IMR-90 (cell line): ENCODE measurements at regions not wholly inside any gene's neighbourhood (a gene's known extent, or its start where the extent isn't known, plus 50 kb on each side); places are given as distances from the start of the nearest gene placed in this dataset.

ENCODE experiments used
- ATAC-seq: fragments of 200-7000 bp; cut with Tn5 transposase; 2 replicates; pipeline ENCODE4 v1.9.1; 2020; ENCODE audit warnings: low read depth, mild to moderate bottlenecking, moderate library complexity
- BruUV-seq: library from RNA; stranded (reverse); fragments of 400-500 nt; replicated peaks from 2 replicates; lab custom pipeline; 2021; lab: Mats Ljungman, UMichigan
- CTCF ChIA-PET: fragments of 300-600 bp; formaldehyde crosslinking; extraction: SDS; loops from one replicate; lab custom pipeline; 2021; ENCODE audit warnings: antibody characterized with exemption; lab: Yijun Ruan, JAX
- POLR2A ChIA-PET: fragments of 300-600 bp; sonication (Branson Sonifier 250); formaldehyde crosslinking; loops from one replicate; lab custom pipeline; 2022; ENCODE audit warnings: antibody characterized with exemption; ENCODE audit not compliant: unreplicated experiment; lab: Charles Lee
- DNase-seq: peaks from one replicate; pipeline ENCODE4 v3.0.0; 2013
- H2AFZ ChIP-seq: replicated peaks from 2 replicates; pipeline ENCODE3; 2013; ENCODE audit warnings: low read length, mild to moderate bottlenecking; ENCODE audit not compliant: poor library complexity
- H2AK5ac ChIP-seq: 2 replicates; pipeline ENCODE4 v1.6.1; 2013; ENCODE audit warnings: low read depth, low read length, inconsistent platforms
- H2AK9ac ChIP-seq: replicated peaks from 2 replicates; pipeline ENCODE3; 2013; ENCODE audit warnings: mild to moderate bottlenecking, low read depth, low read length, moderate library complexity; ENCODE audit not compliant: poor library complexity
- H2BK120ac ChIP-seq: 2 replicates; pipeline ENCODE4 v1.6.1; 2013; ENCODE audit warnings: low read depth, low read length, inconsistent platforms
- H2BK15ac ChIP-seq: 3 replicates; pipeline ENCODE4 v1.6.1; 2013; ENCODE audit warnings: low read depth, low read length, inconsistent platforms
- H2BK20ac ChIP-seq: 2 replicates; pipeline ENCODE4 v1.6.1; 2013; ENCODE audit warnings: low read depth, mild to moderate bottlenecking, inconsistent platforms, low read length, moderate library complexity
- H2BK5ac ChIP-seq: 2 replicates; pipeline ENCODE4 v1.6.1; 2013; ENCODE audit warnings: mild to moderate bottlenecking, low read depth, low read length, inconsistent platforms; ENCODE audit not compliant: poor library complexity, severe bottlenecking
- H3K14ac ChIP-seq: replicated peaks from 2 replicates; pipeline ENCODE4 v1.6.1; 2013; ENCODE audit warnings: low read depth, low read length, inconsistent platforms
- H3K18ac ChIP-seq: 2 replicates; pipeline ENCODE4 v1.6.1; 2013; ENCODE audit warnings: low read depth, low read length, control low read depth
- H3K23ac ChIP-seq: 2 replicates; pipeline ENCODE4 v1.6.1; 2013; ENCODE audit warnings: low read depth, low read length, inconsistent platforms
- H3K27ac ChIP-seq: 2 replicates; pipeline ENCODE4 v1.5.1; 2013; ENCODE audit warnings: mild to moderate bottlenecking, control low read depth, low read length; ENCODE audit not compliant: insufficient read depth
- H3K27me3 ChIP-seq: 2 replicates; pipeline ENCODE4 v1.6.1; 2013; ENCODE audit warnings: low read length; ENCODE audit not compliant: control insufficient read depth, insufficient read depth
- H3K36me3 ChIP-seq: 2 replicates; pipeline ENCODE4 v1.6.1; 2013; ENCODE audit warnings: low read length, mixed read lengths; ENCODE audit not compliant: control insufficient read depth, insufficient read depth
- H3K4ac ChIP-seq: 2 replicates; pipeline ENCODE4 v1.6.1; 2013; ENCODE audit warnings: low read depth, low read length, inconsistent platforms
- H3K4me1 ChIP-seq: 2 replicates; pipeline ENCODE4 v1.6.1; 2013; ENCODE audit warnings: low read length, mixed read lengths; ENCODE audit not compliant: control insufficient read depth, insufficient read depth
- H3K4me2 ChIP-seq: 2 replicates; pipeline ENCODE4 v1.6.1; 2013; ENCODE audit warnings: low read depth, mild to moderate bottlenecking, control low read depth, low read length, moderate library complexity
- H3K4me3 ChIP-seq: 2 replicates; pipeline ENCODE4 v1.5.1; 2013; ENCODE audit warnings: low read depth, mild to moderate bottlenecking, control low read depth, low read length, moderate library complexity; ENCODE audit not compliant: insufficient read depth
- H3K56ac ChIP-seq: 2 replicates; pipeline ENCODE4 v1.6.1; 2013; ENCODE audit warnings: low read length, inconsistent platforms; ENCODE audit not compliant: insufficient read depth; ENCODE audit errors: extremely low read depth
- H3K79me1 ChIP-seq, 2 experiments: 2 replicates each; pipeline ENCODE4 v1.6.1; 2013; ENCODE audit warnings: low read length in 2 of 2, inconsistent platforms in 1 of 2, low read depth in 1 of 2
- H3K9ac ChIP-seq: 2 replicates; pipeline ENCODE4 v1.6.1; 2013; ENCODE audit warnings: low read depth, low read length, control low read depth
- H3K9me1 ChIP-seq: 2 replicates; pipeline ENCODE4 v1.6.1; 2013; ENCODE audit warnings: low read length, inconsistent platforms; ENCODE audit not compliant: insufficient read depth
- H3K9me3 ChIP-seq: 2 replicates; pipeline ENCODE4 v1.6.1; 2013; ENCODE audit warnings: low read length; ENCODE audit not compliant: control insufficient read depth, insufficient read depth
- H4K20me1 ChIP-seq: 2 replicates; pipeline ENCODE4 v1.6.1; 2013; ENCODE audit warnings: low read length, inconsistent platforms; ENCODE audit not compliant: insufficient read depth
- H4K5ac ChIP-seq: 2 replicates; pipeline ENCODE4 v1.6.1; 2013; ENCODE audit warnings: mild to moderate bottlenecking, low read depth, low read length, control low read depth
- H4K8ac ChIP-seq, 2 experiments: 2 replicates each; pipeline ENCODE4 v1.6.1; 2013; ENCODE audit warnings: low read depth in 2 of 2, low read length in 2 of 2, control low read depth in 1 of 2, inconsistent platforms in 1 of 2
- H4K91ac ChIP-seq: 2 replicates; pipeline ENCODE4 v1.6.1; 2013; ENCODE audit warnings: low read depth, low read length, inconsistent platforms; ENCODE audit not compliant: insufficient read depth
- CEBPB ChIP-seq: IDR thresholded peaks from 2 replicates; pipeline ENCODE4 v1.6.1; 2012; ENCODE audit warnings: low read depth, low read length, improper control_type of control experiment
- RFX5 ChIP-seq: IDR thresholded peaks from 2 replicates; pipeline ENCODE4 v1.8.0; 2012; ENCODE audit warnings: low read depth, mild to moderate bottlenecking, low read length, moderate library complexity
- dilution Hi-C: fragments of 300-500 bp; cut with HindIII; formaldehyde crosslinking; loops from one replicate; pipeline ENCODE4 v1.14.3; 2018; ENCODE audit warnings: low sequenced_read_pairs; ENCODE audit not compliant: unreplicated experiment
- in situ Hi-C: fragments of 300-500 bp; cut with MboI; formaldehyde crosslinking; loops from 3 replicates; pipeline ENCODE4 v1.14.3; 2019; ENCODE audit warnings: low sequenced_read_pairs, inconsistent platforms, mixed read lengths
- intact Hi-C: fragments of 100-400 bp; cut with micrococcal nuclease; formaldehyde crosslinking; loops from 2 replicates; pipeline ENCODE4 v1.10.0; 2022

DNA sequence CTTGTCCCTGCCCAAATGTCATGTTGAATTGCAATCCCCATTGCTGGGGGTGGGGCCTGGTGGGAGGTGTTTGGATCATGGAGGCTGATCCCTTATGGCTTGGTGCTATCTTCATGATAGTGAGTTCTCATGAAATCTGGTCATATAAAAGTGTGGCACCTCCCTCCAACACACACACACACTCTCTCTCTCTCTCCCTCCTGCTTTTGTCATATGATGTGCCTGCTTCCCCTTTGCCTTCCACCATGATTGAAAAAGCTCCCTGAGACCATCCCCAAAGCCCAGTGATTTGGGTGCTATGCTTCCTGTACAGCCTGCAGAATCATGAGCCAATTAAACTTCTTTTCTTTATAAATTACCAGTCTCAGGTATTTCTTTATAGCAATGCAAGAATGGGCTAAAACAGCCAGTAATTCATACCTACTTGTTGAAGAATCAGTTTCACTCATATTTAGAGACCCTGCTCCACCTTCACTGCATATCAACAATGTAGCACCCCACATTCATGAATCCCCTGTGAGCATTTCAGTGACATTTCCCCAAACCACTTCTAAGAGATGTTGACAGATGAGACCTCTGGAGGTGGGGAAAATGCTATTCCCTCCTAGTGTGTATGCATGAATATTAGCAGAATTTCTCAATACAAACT is 54.8 kb upstream of the STK17B start:
- DNase-seq (no peak), ATAC-seq (no peak)
- no peak overlapping the region for H3K23ac ChIP-seq
- H4K20me1 ChIP-seq, result no peaks in the 10 kb centered on the region
- no peaks in the 10 kb centered on the region for H3K27me3 ChIP-seq
- intact Hi-C loops, result no loop called here
- CTCF ChIA-PET, result no interaction called here
- dilution Hi-C loops, result no loop called here
- H3K79me1 ChIP-seq, result 0 out of 4 replicates have a peak, but pooled peaks cover 0 to 1% of the 10 kb centered on the region in 2 experiments
- no peak overlapping the region for H3K18ac ChIP-seq
- POLR2A ChIA-PET, result no interaction called here
- no peak overlapping the region for H3K27ac ChIP-seq
- H3K9me1 ChIP-seq, result no peaks in the 10 kb centered on the region; the same call in 1 of the 2 replicates
- H3K14ac ChIP-seq, result no peak overlapping the region
- H3K56ac ChIP-seq, result no peak overlapping the region
- no peak overlapping the region for H2BK5ac ChIP-seq
- no peak overlapping the region for H3K4ac ChIP-seq
- in situ Hi-C loops, result no loop called here
- no peak overlapping the region for H3K4me2 ChIP-seq
- H2AK5ac ChIP-seq, result no peak overlapping the region
- H3K4me3 ChIP-seq, result no peak overlapping the region
- H3K36me3 ChIP-seq, result no peaks in the 10 kb centered on the region
- H3K9me3 ChIP-seq, result no peaks in the 10 kb centered on the region
- TF ChIP-seq RFX5 (no peak), CEBPB (no peak)
- 0 out of 2 replicates have a peak, but pooled peaks cover 1% of the 10 kb centered on the region for H3K4me1 ChIP-seq
- H4K91ac ChIP-seq, result no peak overlapping the region
- no peak overlapping the region for H2BK20ac ChIP-seq
- H3K9ac ChIP-seq, result no peak overlapping the region
- H2AFZ ChIP-seq, result no peak overlapping the region
- no peak overlapping the region for H2BK120ac ChIP-seq
- BruUV-seq, result no TSS peak
- H4K8ac ChIP-seq, result no peak overlapping the region
- H2BK15ac ChIP-seq, result no peak overlapping the region
- no peak overlapping the region for H4K5ac ChIP-seq
- H2AK9ac ChIP-seq, result no peak overlapping the region
